ENCODE measurements at regions not wholly inside any gene's neighbourhood (a gene's known extent, or its start where the extent isn't known, plus 50 kb on each side); places are given as distances from the start of the nearest gene placed in this dataset.

GRCh38 chr10:44049301-44050015 is 335.4 kb downstream of the CXCL12 start:
- intact Hi-C loops (cut with micrococcal nuclease) = no loop called here
- no peaks in the 10 kb centered on the region for H3K4me1 Mint-ChIP-seq
- H3K36me3 Mint-ChIP-seq = no peaks in the 10 kb centered on the region
- DNase-seq (no peak), ATAC-seq (no peak)
- Histone ChIP-seq H3K36me3 (ENCODE audit: control insufficient read depth, insufficient read depth, low read length) (no peaks in the 10 kb centered on the region), H3K27ac (ENCODE audit: low read length) (no peak overlapping the region), H3K9me3 (ENCODE audit: control insufficient read depth, insufficient read depth, low read length) (no peaks in the 10 kb centered on the region), H3K4me3 (ENCODE audit: low read length) (no peak overlapping the region), H3K4me1 (ENCODE audit: control insufficient read depth, insufficient read depth, low read length) (no peaks in the 10 kb centered on the region), H3K27me3 (ENCODE audit: control insufficient read depth, insufficient read depth, low read length) (peaks cover 3% of the 10 kb centered on the region)
- TF ChIP-seq, protein P1, sequence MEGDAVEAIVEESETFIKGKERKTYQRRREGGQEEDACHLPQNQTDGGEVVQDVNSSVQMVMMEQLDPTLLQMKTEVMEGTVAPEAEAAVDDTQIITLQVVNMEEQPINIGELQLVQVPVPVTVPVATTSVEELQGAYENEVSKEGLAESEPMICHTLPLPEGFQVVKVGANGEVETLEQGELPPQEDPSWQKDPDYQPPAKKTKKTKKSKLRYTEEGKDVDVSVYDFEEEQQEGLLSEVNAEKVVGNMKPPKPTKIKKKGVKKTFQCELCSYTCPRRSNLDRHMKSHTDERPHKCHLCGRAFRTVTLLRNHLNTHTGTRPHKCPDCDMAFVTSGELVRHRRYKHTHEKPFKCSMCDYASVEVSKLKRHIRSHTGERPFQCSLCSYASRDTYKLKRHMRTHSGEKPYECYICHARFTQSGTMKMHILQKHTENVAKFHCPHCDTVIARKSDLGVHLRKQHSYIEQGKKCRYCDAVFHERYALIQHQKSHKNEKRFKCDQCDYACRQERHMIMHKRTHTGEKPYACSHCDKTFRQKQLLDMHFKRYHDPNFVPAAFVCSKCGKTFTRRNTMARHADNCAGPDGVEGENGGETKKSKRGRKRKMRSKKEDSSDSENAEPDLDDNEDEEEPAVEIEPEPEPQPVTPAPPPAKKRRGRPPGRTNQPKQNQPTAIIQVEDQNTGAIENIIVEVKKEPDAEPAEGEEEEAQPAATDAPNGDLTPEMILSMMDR (IDR thresholded peaks at IDR 0.05) = no peak
- H3K4me3 Mint-ChIP-seq = no peak overlapping the region
- no peaks in the 10 kb centered on the region for H3K9me3 Mint-ChIP-seq
- H3K27me3 Mint-ChIP-seq (ENCODE audit: low read depth in 2 of 2) = peaks cover 25 to 52% of the 10 kb centered on the region in 2 donors
- no peak overlapping the region for H3K27ac Mint-ChIP-seq
- WGBS (ENCODE audit: insufficient coverage) = 86% methylated on average over 9 of the region's 9 CpGs

DNA sequence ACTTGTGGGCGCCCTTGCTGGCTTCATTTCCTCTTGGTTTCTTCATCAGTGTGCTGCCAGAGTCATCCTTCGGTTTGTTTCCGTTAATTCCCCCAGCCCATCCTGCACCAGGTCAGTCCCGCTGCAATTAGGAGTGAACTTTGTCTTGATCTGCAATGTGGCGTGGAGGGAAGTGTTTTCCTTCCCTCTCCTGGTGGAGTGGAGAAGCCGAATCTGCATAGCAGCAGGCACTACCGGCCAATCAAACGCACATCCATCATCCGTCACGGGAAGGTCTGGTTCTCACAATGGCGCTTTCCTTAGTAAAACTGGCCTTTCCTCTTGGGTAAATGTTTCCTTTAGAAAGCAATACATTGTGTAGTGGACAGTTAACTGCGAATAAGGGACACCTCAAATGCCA is 337.5 kb downstream of the CXCL12 start:
- intact Hi-C loops (cut with micrococcal nuclease) = no loop called here
- DNase-seq = no peak
- no peaks in the 10 kb centered on the region for H3K36me3 ChIP-seq (ENCODE audit: control insufficient read depth, insufficient read depth, low read length)
- no peak overlapping the region for H3K4me3 ChIP-seq (ENCODE audit: low read length)
- no peaks in the 10 kb centered on the region for H3K4me1 ChIP-seq (ENCODE audit: control insufficient read depth, insufficient read depth, low read length)
- H3K4me3 Mint-ChIP-seq = no peak overlapping the region
- peaks cover 3% of the 10 kb centered on the region for H3K27me3 ChIP-seq (ENCODE audit: control insufficient read depth, insufficient read depth, low read length)
- H3K27me3 Mint-ChIP-seq (ENCODE audit: low read depth in 2 of 2) = peaks cover 21 to 48% of the 10 kb centered on the region in 2 donors
- no peak for ATAC-seq
- no peak overlapping the region for H3K27ac ChIP-seq (ENCODE audit: low read length)
- no peaks in the 10 kb centered on the region for H3K4me1 Mint-ChIP-seq
- no peaks in the 10 kb centered on the region for H3K9me3 Mint-ChIP-seq
- no peaks in the 10 kb centered on the region for H3K9me3 ChIP-seq (ENCODE audit: control insufficient read depth, insufficient read depth, low read length)
- no peaks in the 10 kb centered on the region for H3K36me3 Mint-ChIP-seq
- 11% methylated on average over 10 of the region's 12 CpGs for WGBS (ENCODE audit: insufficient coverage)
- TF ChIP-seq, protein P1 (IDR thresholded peaks at IDR 0.05) = no peak
- H3K27ac Mint-ChIP-seq = no peak overlapping the region

DNA sequence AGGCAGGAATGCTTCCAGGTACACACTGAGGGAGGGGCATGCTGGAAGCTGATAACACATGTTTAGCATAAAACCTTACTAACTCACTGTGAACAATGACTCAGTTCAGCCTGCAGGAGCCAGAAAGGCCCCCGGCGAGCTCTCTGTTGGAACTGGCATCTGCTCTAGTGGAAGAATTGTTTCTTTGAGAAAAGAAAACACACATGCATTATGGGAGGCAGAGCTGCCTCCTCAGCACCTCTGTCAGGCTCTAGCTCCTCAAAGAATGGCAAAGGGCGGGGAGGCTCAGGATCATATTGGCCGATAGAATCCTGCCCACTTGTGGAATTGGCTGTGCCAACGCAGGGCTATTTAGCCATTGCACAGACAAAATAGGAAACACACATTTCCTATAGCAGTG is 338.3 kb downstream of the CXCL12 start:
- ATAC-seq (no peak), DNase-seq (no peak)
- Mint-ChIP-seq H3K27ac (no peak overlapping the region), H3K27me3 (ENCODE audit: low read depth in 2 of 2) (peaks cover 21 to 45% of the 10 kb centered on the region in 2 donors), H3K9me3 (no peaks in the 10 kb centered on the region), H3K4me1 (no peaks in the 10 kb centered on the region), H3K4me3 (no peak overlapping the region), H3K36me3 (no peaks in the 10 kb centered on the region)
- H3K4me1 ChIP-seq (ENCODE audit: control insufficient read depth, insufficient read depth, low read length) = no peaks in the 10 kb centered on the region
- TF ChIP-seq, protein P1 (IDR thresholded peaks at IDR 0.05) = no peak
- no peaks in the 10 kb centered on the region for H3K9me3 ChIP-seq (ENCODE audit: control insufficient read depth, insufficient read depth, low read length)
- H3K4me3 ChIP-seq (ENCODE audit: low read length) = no peak overlapping the region
- WGBS (ENCODE audit: insufficient coverage) = 82% methylated on average over 5 of the region's 5 CpGs
- peaks cover 3% of the 10 kb centered on the region for H3K27me3 ChIP-seq (ENCODE audit: control insufficient read depth, insufficient read depth, low read length)
- no peak overlapping the region for H3K27ac ChIP-seq (ENCODE audit: low read length)
- intact Hi-C loops (cut with micrococcal nuclease) = no loop called here
- H3K36me3 ChIP-seq (ENCODE audit: control insufficient read depth, insufficient read depth, low read length) = no peaks in the 10 kb centered on the region

DNA sequence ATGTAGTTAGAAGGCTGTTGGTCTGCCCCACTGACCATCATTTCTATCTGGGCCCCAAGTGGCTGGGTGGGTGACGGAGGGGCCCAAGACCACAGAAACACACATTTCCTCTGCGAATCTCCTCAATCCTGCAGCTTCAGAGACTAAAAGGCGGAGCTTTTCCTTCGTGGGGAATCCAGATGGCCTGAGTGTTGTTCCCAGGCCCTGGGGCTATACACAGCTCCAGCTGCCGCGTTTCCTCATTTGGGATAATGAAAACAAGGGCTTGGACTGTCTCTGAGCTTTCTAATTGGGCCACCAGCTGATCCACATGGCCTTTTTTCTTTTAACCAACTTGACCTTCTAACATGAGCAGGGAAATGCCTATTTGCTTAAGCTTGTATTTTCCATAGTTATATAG is 339.9 kb downstream of the CXCL12 start:
- no peaks in the 10 kb centered on the region for H3K9me3 ChIP-seq (ENCODE audit: control insufficient read depth, insufficient read depth, low read length)
- H3K27ac ChIP-seq (ENCODE audit: low read length) = no peak overlapping the region
- H3K27me3 ChIP-seq (ENCODE audit: control insufficient read depth, insufficient read depth, low read length) = peaks cover 3% of the 10 kb centered on the region
- Mint-ChIP-seq H3K36me3 (no peaks in the 10 kb centered on the region), H3K27ac (no peak overlapping the region), H3K4me1 (no peaks in the 10 kb centered on the region), H3K27me3 (ENCODE audit: low read depth in 2 of 2) (peaks cover 19 to 47% of the 10 kb centered on the region in 2 donors), H3K9me3 (no peaks in the 10 kb centered on the region), H3K4me3 (no peak overlapping the region)
- no peak for ATAC-seq
- H3K4me3 ChIP-seq (ENCODE audit: low read length) = no peak overlapping the region
- no peak for DNase-seq
- H3K4me1 ChIP-seq (ENCODE audit: control insufficient read depth, insufficient read depth, low read length) = no peaks in the 10 kb centered on the region
- 83% methylated on average over 6 of the region's 6 CpGs for WGBS (ENCODE audit: insufficient coverage)
- intact Hi-C loops (cut with micrococcal nuclease) = no loop called here
- H3K36me3 ChIP-seq (ENCODE audit: control insufficient read depth, insufficient read depth, low read length) = no peaks in the 10 kb centered on the region
- TF ChIP-seq, protein P1 (IDR thresholded peaks at IDR 0.05) = no peak
